DOHH2 (cell line): ENCODE measurements at regions not wholly inside any gene's neighbourhood (a gene's known extent, or its start where the extent isn't known, plus 50 kb on each side); places are given as distances from the start of the nearest gene placed in this dataset.

Source experiments
- CTCF ChIP-seq: fragments of 200-600 bp; sonication (generic); IDR thresholded peaks from one replicate; pipeline ENCODE4 v1.5.1; 2014; ENCODE audit warnings: antibody characterized with exemption, mild to moderate bottlenecking, low read depth, low read length; ENCODE audit not compliant: poor library complexity, severe bottlenecking
- EZH2phosphoT487 ChIP-seq: fragments of 200-600 bp; sonication (generic); IDR thresholded peaks from 2 replicates; pipeline ENCODE4 v1.6.1; 2017; ENCODE audit warnings: borderline replicate concordance, mild to moderate bottlenecking, antibody characterized with exemption, low read length, moderate library complexity, mixed read lengths

- no peak for TF ChIP-seq CTCF
- no peak for TF ChIP-seq EZH2phosphoT487
Observed at GRCh38 chr3:88632226-88632625, 475.2 kb upstream of the EPHA3 start.
